Liver (tissue), 8 donors: ENCODE measurements at regions not wholly inside any gene's neighbourhood (a gene's known extent, or its start where the extent isn't known, plus 50 kb on each side); places are given as distances from the start of the nearest gene placed in this dataset.

Experiments
- DNase-seq: peaks from one replicate; pipeline ENCODE4 v3.0.0-alpha.2; 2017; ENCODE audit warnings: low spot score
- H3K27ac ChIP-seq, 2 donors: one replicate each; pipeline ENCODE4 v1.7.0; 2013; ENCODE audit warnings: inconsistent platforms in 2 of 2, low read length in 2 of 2, control low read depth in 1 of 2, low read depth in 1 of 2, mild to moderate bottlenecking in 1 of 2
- H3K27me3 ChIP-seq, 4 donors: one replicate each; pipeline versions ENCODE4 v1.6.1 to v1.7.0; 2013; ENCODE audit warnings: low read length in 3 of 4, inconsistent platforms in 1 of 4, mild to moderate bottlenecking in 1 of 4, moderate library complexity in 1 of 4; ENCODE audit not compliant: control insufficient read depth in 4 of 4, insufficient read depth in 4 of 4
- H3K36me3 ChIP-seq, 4 donors: one replicate each; pipeline versions ENCODE4 v1.6.1 to v1.7.0; 2013; ENCODE audit warnings: low read length in 3 of 4, mild to moderate bottlenecking in 3 of 4, low read depth in 1 of 4, moderate library complexity in 1 of 4; ENCODE audit not compliant: control insufficient read depth in 4 of 4, insufficient read depth in 3 of 4
- H3K4me1 ChIP-seq, 4 donors: one replicate each; pipeline versions ENCODE4 v1.6.1 to v1.7.0; 2013; ENCODE audit warnings: low read length in 3 of 4, mild to moderate bottlenecking in 3 of 4, moderate library complexity in 1 of 4; ENCODE audit not compliant: control insufficient read depth in 4 of 4, insufficient read depth in 4 of 4
- H3K4me3 ChIP-seq, 3 donors: one replicate each; pipeline versions ENCODE4 v1.6.1 to v1.7.0; 2013; ENCODE audit warnings: low read length in 3 of 3, control low read depth in 1 of 3, low read depth in 1 of 3, mild to moderate bottlenecking in 1 of 3
- H3K9ac ChIP-seq, 2 donors: one replicate each; pipeline ENCODE4 v1.7.0; 2013; ENCODE audit warnings: low read length in 2 of 2, mild to moderate bottlenecking in 2 of 2, moderate library complexity in 2 of 2, control low read depth in 1 of 2, low read depth in 1 of 2
- H3K9me3 ChIP-seq, 4 donors: one replicate each; pipeline versions ENCODE4 v1.6.1 to v1.7.0; 2013; ENCODE audit warnings: low read length in 3 of 4; ENCODE audit not compliant: control insufficient read depth in 4 of 4
- CTCF ChIP-seq: fragments of 150-350 bp; IDR thresholded peaks from 2 replicates; pipeline ENCODE4 v1.5.1; 2017; ENCODE audit warnings: improper control_type of control experiment, low read depth, low read length; ENCODE audit not compliant: missing input control
- EGR1 ChIP-seq, 2 donors: IDR thresholded peaks; 2 replicates each; pipeline ENCODE4 v1.6.1; 2016 to 2018; ENCODE audit warnings: antibody characterized with exemption in 2 of 2, low read depth in 2 of 2
- FOXA1 ChIP-seq: IDR thresholded peaks from 2 replicates; pipeline ENCODE4 v1.6.1; 2016; ENCODE audit warnings: antibody characterized with exemption
- FOXA2 ChIP-seq: IDR thresholded peaks from 2 replicates; pipeline ENCODE4 v1.6.1; 2016; ENCODE audit warnings: antibody characterized with exemption
- GABPA ChIP-seq, 2 donors: IDR thresholded peaks in 1 of 2; conservative IDR thresholded peaks in 1 of 2; 2 replicates each; pipeline ENCODE4 v1.6.1; 2016; ENCODE audit warnings: antibody characterized with exemption in 2 of 2, mild to moderate bottlenecking in 1 of 2, moderate library complexity in 1 of 2
- HNF4A ChIP-seq, 2 donors: conservative IDR thresholded peaks; 2 replicates each; pipeline ENCODE4 v1.6.1; 2016; ENCODE audit warnings: antibody characterized with exemption in 2 of 2, mild to moderate bottlenecking in 2 of 2
- HNF4G ChIP-seq: IDR thresholded peaks from 2 replicates; pipeline ENCODE4 v1.6.1; 2016; ENCODE audit warnings: antibody characterized with exemption
- JUND ChIP-seq, 2 donors: IDR thresholded peaks; 2 replicates each; pipeline ENCODE4 v1.6.1; 2016; ENCODE audit warnings: antibody characterized with exemption in 2 of 2
- MAX ChIP-seq: IDR thresholded peaks from 2 replicates; pipeline ENCODE4 v1.6.1; 2016; ENCODE audit warnings: antibody characterized with exemption
- NR2F2 ChIP-seq: IDR thresholded peaks from 2 replicates; pipeline ENCODE4 v1.6.1; 2016; ENCODE audit warnings: antibody characterized with exemption
- RAD21 ChIP-seq, 2 donors: IDR thresholded peaks; 2 replicates each; pipeline ENCODE4 v1.6.1; 2016; ENCODE audit warnings: antibody characterized with exemption in 2 of 2, mild to moderate bottlenecking in 2 of 2
- RXRA ChIP-seq, 2 donors: IDR thresholded peaks; 2 replicates each; pipeline ENCODE4 v1.6.1; 2017 to 2018; ENCODE audit warnings: antibody characterized with exemption in 2 of 2, mild to moderate bottlenecking in 1 of 2
- SP1 ChIP-seq: IDR thresholded peaks from 2 replicates; pipeline ENCODE4 v1.6.1; 2018; ENCODE audit warnings: antibody characterized with exemption, mild to moderate bottlenecking
- TAF1 ChIP-seq: conservative IDR thresholded peaks from 2 replicates; pipeline ENCODE4 v1.6.1; 2016; ENCODE audit warnings: antibody characterized with exemption, mild to moderate bottlenecking
- YY1 ChIP-seq: IDR thresholded peaks from 2 replicates; pipeline ENCODE4 v1.6.1; 2016; ENCODE audit warnings: antibody characterized with exemption, mild to moderate bottlenecking
- ZBTB33 ChIP-seq: IDR thresholded peaks from 2 replicates; pipeline ENCODE4 v1.6.1; 2016; ENCODE audit warnings: antibody characterized with exemption
- WGBS: extraction: QIAGEN DNeasy Blood & Tissue Kit; methylation state at CpG from one replicate; pipeline ENCODE4 v1.1.7; 2013; 5-methylcytosine and 5-hydroxymethylcytosine counted together
- donor health status: healthy.
- donor health status: healthy.
- donor health status: healthy.
- donor health status: healthy.
- donor health status: healthy.

- no peaks in the 10 kb centered on the region for H3K27me3 ChIP-seq
- no peaks in the 10 kb centered on the region for H3K36me3 ChIP-seq
- H3K9me3 ChIP-seq = no peaks in the 10 kb centered on the region
- TF ChIP-seq YY1 (no peak), JUND (IDR thresholded peaks at IDR 0.05) (no peak), FOXA1 (no peak), HNF4G (no peak), NR2F2 (no peak), GABPA (IDR thresholded peaks at IDR 0.05 in 1 of 2, conservative IDR thresholded peaks at IDR 0.05 in 1 of 2) (no peak), CTCF (no peak), EGR1 (IDR thresholded peaks at IDR 0.05; ENCODE audit: low read depth in 2 of 2) (no peak), ZBTB33 (no peak), RXRA (IDR thresholded peaks at IDR 0.05) (no peak), TAF1 (no peak), RAD21 (IDR thresholded peaks at IDR 0.05) (no peak), FOXA2 (no peak), MAX (no peak), HNF4A (conservative IDR thresholded peaks at IDR 0.05) (no peak)
- no peaks in the 10 kb centered on the region for H3K4me1 ChIP-seq
- 88% methylated on average over 4 of the region's 4 CpGs for WGBS
- no peak overlapping the region for H3K9ac ChIP-seq
- H3K4me3 ChIP-seq = no peak overlapping the region
- DNase-seq = no peak
- H3K27ac ChIP-seq = no peak overlapping the region
These were observed 151.8 kb upstream of the EPB41L4A start for GRCh38 chr5:112570708-112571444.

- Histone ChIP-seq H3K27ac (no peak overlapping the region), H3K36me3 (no peaks in the 10 kb centered on the region), H3K9ac (no peak overlapping the region), H3K27me3 (no peaks in the 10 kb centered on the region), H3K9me3 (no peaks in the 10 kb centered on the region), H3K4me3 (no peak overlapping the region), H3K4me1 (no peaks in the 10 kb centered on the region)
- 87% methylated on average over 3 of the region's 3 CpGs for WGBS
- no peak for DNase-seq
- no peak for TF ChIP-seq SP1
- no peak for TF ChIP-seq RAD21 (IDR thresholded peaks at IDR 0.05)
- TF ChIP-seq NR2F2 = no peak
- no peak for TF ChIP-seq TAF1
- TF ChIP-seq FOXA1 = no peak
- TF ChIP-seq MAX = no peak
These were observed 154.4 kb upstream of the EPB41L4A start for GRCh38 chr5:112573441-112573840.
